ENCODE measurements at regions not wholly inside any gene's neighbourhood (a gene's known extent, or its start where the extent isn't known, plus 50 kb on each side); places are given as distances from the start of the nearest gene placed in this dataset.

- TF ChIP-seq, protein P1, sequence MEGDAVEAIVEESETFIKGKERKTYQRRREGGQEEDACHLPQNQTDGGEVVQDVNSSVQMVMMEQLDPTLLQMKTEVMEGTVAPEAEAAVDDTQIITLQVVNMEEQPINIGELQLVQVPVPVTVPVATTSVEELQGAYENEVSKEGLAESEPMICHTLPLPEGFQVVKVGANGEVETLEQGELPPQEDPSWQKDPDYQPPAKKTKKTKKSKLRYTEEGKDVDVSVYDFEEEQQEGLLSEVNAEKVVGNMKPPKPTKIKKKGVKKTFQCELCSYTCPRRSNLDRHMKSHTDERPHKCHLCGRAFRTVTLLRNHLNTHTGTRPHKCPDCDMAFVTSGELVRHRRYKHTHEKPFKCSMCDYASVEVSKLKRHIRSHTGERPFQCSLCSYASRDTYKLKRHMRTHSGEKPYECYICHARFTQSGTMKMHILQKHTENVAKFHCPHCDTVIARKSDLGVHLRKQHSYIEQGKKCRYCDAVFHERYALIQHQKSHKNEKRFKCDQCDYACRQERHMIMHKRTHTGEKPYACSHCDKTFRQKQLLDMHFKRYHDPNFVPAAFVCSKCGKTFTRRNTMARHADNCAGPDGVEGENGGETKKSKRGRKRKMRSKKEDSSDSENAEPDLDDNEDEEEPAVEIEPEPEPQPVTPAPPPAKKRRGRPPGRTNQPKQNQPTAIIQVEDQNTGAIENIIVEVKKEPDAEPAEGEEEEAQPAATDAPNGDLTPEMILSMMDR (conservative IDR thresholded peaks at IDR 0.05 in 1 of 2, IDR thresholded peaks at IDR 0.05 in 1 of 2; ENCODE audit: low read depth in 1 of 2, low read length in 2 of 2), result no peak
- TF ChIP-seq EZH2 (IDR thresholded peaks at IDR 0.05; ENCODE audit: low read length, missing control alignments), result no peak
- H3K27ac ChIP-seq (ENCODE audit: insufficient read depth, low read length), result no peak overlapping the region
- no peaks in the 10 kb centered on the region for H4K20me1 ChIP-seq (ENCODE audit: control insufficient read depth, extremely low read depth, insufficient read depth, low read length)
- no peaks in the 10 kb centered on the region for H3K79me2 ChIP-seq (ENCODE audit: control insufficient read depth, insufficient read depth, low read length)
- H3K9ac ChIP-seq (ENCODE audit: insufficient read depth, low read length), result no peak overlapping the region
- no peaks in the 10 kb centered on the region for H3K9me3 ChIP-seq (ENCODE audit: control insufficient read depth, insufficient read depth, low read depth, low read length)
- H3K4me1 ChIP-seq (ENCODE audit: control insufficient read depth, extremely low read depth, insufficient read depth, low read length), result no peaks in the 10 kb centered on the region
- H3K4me2 ChIP-seq (ENCODE audit: extremely low read depth, insufficient read depth, low read length), result no peak overlapping the region
- H3K27me3 ChIP-seq (ENCODE audit: control insufficient read depth, insufficient read depth, low read length), result no peaks in the 10 kb centered on the region
- DNase-seq (ENCODE audit: low read depth in 2 of 2), result no peak
- no peak overlapping the region for H3K4me3 ChIP-seq (replicated peaks in 1 of 4; ENCODE audit: control extremely low read depth in 1 of 4, insufficient read depth in 1 of 4, low read depth in 3 of 4, low read length in 4 of 4)
- H3K36me3 ChIP-seq (ENCODE audit: control insufficient read depth, insufficient read depth, low read length), result no peaks in the 10 kb centered on the region
- no peak overlapping the region for H2AFZ ChIP-seq (ENCODE audit: low read length)
Measured at GRCh38 chr18:57219964-57220363, 73.1 kb downstream of the BOD1L2 start.

DNA sequence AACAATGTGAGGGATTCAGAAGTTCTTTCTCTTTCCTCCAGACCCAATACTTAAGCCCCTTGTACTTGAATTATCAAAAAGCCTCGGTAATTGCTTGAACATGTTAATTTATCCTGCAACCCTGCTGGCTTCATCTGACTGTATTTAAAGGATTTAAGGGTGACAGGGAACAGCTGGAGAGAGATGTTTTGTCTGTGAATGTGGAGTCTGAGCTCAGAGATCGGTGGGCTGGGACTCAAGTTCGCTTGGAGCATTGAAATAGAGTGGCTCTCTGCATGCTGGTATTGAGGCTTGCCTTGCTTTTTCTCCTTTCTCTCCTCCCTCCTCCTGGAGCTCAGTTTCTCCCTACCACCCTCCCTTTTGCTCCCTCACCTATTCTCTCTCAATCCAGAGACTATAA lies 73.6 kb downstream of the BOD1L2 start:
- Histone ChIP-seq H3K27me3 (ENCODE audit: control insufficient read depth, insufficient read depth, low read length) (no peaks in the 10 kb centered on the region), H3K79me2 (ENCODE audit: control insufficient read depth, insufficient read depth, low read length) (no peaks in the 10 kb centered on the region), H3K36me3 (ENCODE audit: control insufficient read depth, insufficient read depth, low read length) (no peaks in the 10 kb centered on the region), H3K4me3 (replicated peaks in 1 of 4; ENCODE audit: control extremely low read depth in 1 of 4, insufficient read depth in 1 of 4, low read depth in 3 of 4, low read length in 4 of 4) (no peak overlapping the region), H2AFZ (ENCODE audit: low read length) (no peak overlapping the region), H3K27ac (ENCODE audit: insufficient read depth, low read length) (no peak overlapping the region), H3K9ac (ENCODE audit: insufficient read depth, low read length) (no peak overlapping the region), H3K4me2 (ENCODE audit: extremely low read depth, insufficient read depth, low read length) (no peak overlapping the region), H3K4me1 (ENCODE audit: control insufficient read depth, extremely low read depth, insufficient read depth, low read length) (no peaks in the 10 kb centered on the region), H3K9me3 (ENCODE audit: control insufficient read depth, insufficient read depth, low read depth, low read length) (no peaks in the 10 kb centered on the region), H4K20me1 (ENCODE audit: control insufficient read depth, extremely low read depth, insufficient read depth, low read length) (no peaks in the 10 kb centered on the region)
- TF ChIP-seq, protein P1 (conservative IDR thresholded peaks at IDR 0.05 in 1 of 2, IDR thresholded peaks at IDR 0.05 in 1 of 2; ENCODE audit: low read depth in 1 of 2, low read length in 2 of 2), result no peak
- TF ChIP-seq EZH2 (IDR thresholded peaks at IDR 0.05; ENCODE audit: low read length, missing control alignments), result no peak
- DNase-seq (ENCODE audit: low read depth in 2 of 2), result no peak

GRCh38 chr18:57220930-57221483 lies 74.1 kb downstream of the BOD1L2 start:
- no peak for DNase-seq (ENCODE audit: low read depth in 2 of 2)
- H3K36me3 ChIP-seq (ENCODE audit: control insufficient read depth, insufficient read depth, low read length), result no peaks in the 10 kb centered on the region
- no peak overlapping the region for H3K9ac ChIP-seq (ENCODE audit: insufficient read depth, low read length)
- no peaks in the 10 kb centered on the region for H3K4me1 ChIP-seq (ENCODE audit: control insufficient read depth, extremely low read depth, insufficient read depth, low read length)
- no peak overlapping the region for H3K27ac ChIP-seq (ENCODE audit: insufficient read depth, low read length)
- TF ChIP-seq, protein P1 (conservative IDR thresholded peaks at IDR 0.05 in 1 of 2, IDR thresholded peaks at IDR 0.05 in 1 of 2; ENCODE audit: low read depth in 1 of 2, low read length in 2 of 2), result no peak
- TF ChIP-seq EZH2 (IDR thresholded peaks at IDR 0.05; ENCODE audit: low read length, missing control alignments), result no peak
- no peak overlapping the region for H3K4me3 ChIP-seq (replicated peaks in 1 of 4; ENCODE audit: control extremely low read depth in 1 of 4, insufficient read depth in 1 of 4, low read depth in 3 of 4, low read length in 4 of 4)
- H4K20me1 ChIP-seq (ENCODE audit: control insufficient read depth, extremely low read depth, insufficient read depth, low read length), result no peaks in the 10 kb centered on the region
- H3K9me3 ChIP-seq (ENCODE audit: control insufficient read depth, insufficient read depth, low read depth, low read length), result no peaks in the 10 kb centered on the region
- H2AFZ ChIP-seq (ENCODE audit: low read length), result no peak overlapping the region
- H3K4me2 ChIP-seq (ENCODE audit: extremely low read depth, insufficient read depth, low read length), result no peak overlapping the region
- H3K27me3 ChIP-seq (ENCODE audit: control insufficient read depth, insufficient read depth, low read length), result no peaks in the 10 kb centered on the region
- H3K79me2 ChIP-seq (ENCODE audit: control insufficient read depth, insufficient read depth, low read length), result no peaks in the 10 kb centered on the region
